ENCODE measurements at regions not wholly inside any gene's neighbourhood (a gene's known extent, or its start where the extent isn't known, plus 50 kb on each side); places are given as distances from the start of the nearest gene placed in this dataset.

- no peaks in the 10 kb centered on the region for H3K36me3 ChIP-seq (ENCODE audit: insufficient read depth, low read length)
- DNase-seq (ENCODE audit: low read depth, low spot score), result no peak
- no peak overlapping the region for H3K27ac ChIP-seq
- no peak overlapping the region for H3K9ac ChIP-seq (ENCODE audit: insufficient read length)
- no peak overlapping the region for H3K4me3 ChIP-seq
- no peaks in the 10 kb centered on the region for H3K9me3 ChIP-seq (ENCODE audit: low read depth, low read length)
- TF ChIP-seq EZH2 (IDR thresholded peaks at IDR 0.05) (no peak), FOXP2 (optimal IDR thresholded peaks at IDR 0.05; ENCODE audit: control extremely low read depth, extremely low read length, insufficient read depth) (no peak), POLR2AphosphoS5 (IDR thresholded peaks at IDR 0.05; ENCODE audit: borderline replicate concordance, low read depth, low read length) (no peak)
Observed at GRCh38 chr22:47687346-47687655, 924.9 kb downstream of the TBC1D22A start.

- no peaks in the 10 kb centered on the region for H3K9me3 ChIP-seq (ENCODE audit: low read depth, low read length)
Observed at GRCh38 chr22:47686594-47687345, 924.3 kb downstream of the TBC1D22A start.

GRCh38 chr22:47681411-47682165, 919.1 kb downstream of the TBC1D22A start:
- Histone ChIP-seq H3K9ac (ENCODE audit: insufficient read length) (no peak overlapping the region), H3K9me3 (ENCODE audit: low read depth, low read length) (no peaks in the 10 kb centered on the region), H3K27ac (no peak overlapping the region), H3K4me3 (no peak overlapping the region), H3K36me3 (ENCODE audit: insufficient read depth, low read length) (no peaks in the 10 kb centered on the region)
- DNase-seq (ENCODE audit: low read depth, low spot score), result no peak
- TF ChIP-seq POLR2AphosphoS5 (IDR thresholded peaks at IDR 0.05; ENCODE audit: borderline replicate concordance, low read depth, low read length) (no peak), FOXP2 (optimal IDR thresholded peaks at IDR 0.05; ENCODE audit: control extremely low read depth, extremely low read length, insufficient read depth) (no peak), EZH2 (IDR thresholded peaks at IDR 0.05) (no peak)

More at GRCh38 chr22:47686594-47687345, 924.3 kb downstream of the TBC1D22A start:
- H3K9ac ChIP-seq (ENCODE audit: insufficient read length), result no peak overlapping the region
- H3K27ac ChIP-seq, result no peak overlapping the region
- no peaks in the 10 kb centered on the region for H3K36me3 ChIP-seq (ENCODE audit: insufficient read depth, low read length)
- no peak overlapping the region for H3K4me3 ChIP-seq
- TF ChIP-seq EZH2 (IDR thresholded peaks at IDR 0.05), result no peak
- no peak for TF ChIP-seq FOXP2 (optimal IDR thresholded peaks at IDR 0.05; ENCODE audit: control extremely low read depth, extremely low read length, insufficient read depth)
- TF ChIP-seq POLR2AphosphoS5 (IDR thresholded peaks at IDR 0.05; ENCODE audit: borderline replicate concordance, low read depth, low read length), result no peak
- DNase-seq (ENCODE audit: low read depth, low spot score), result no peak

- Histone ChIP-seq H3K9me3 (ENCODE audit: low read depth, low read length) (no peaks in the 10 kb centered on the region), H3K36me3 (ENCODE audit: insufficient read depth, low read length) (no peaks in the 10 kb centered on the region), H3K27ac (no peak overlapping the region), H3K9ac (ENCODE audit: insufficient read length) (no peak overlapping the region), H3K4me3 (no peak overlapping the region)
- no peak for TF ChIP-seq POLR2AphosphoS5 (IDR thresholded peaks at IDR 0.05; ENCODE audit: borderline replicate concordance, low read depth, low read length)
- no peak for TF ChIP-seq FOXP2 (optimal IDR thresholded peaks at IDR 0.05; ENCODE audit: control extremely low read depth, extremely low read length, insufficient read depth)
- TF ChIP-seq EZH2 (IDR thresholded peaks at IDR 0.05), result no peak
- no peak for DNase-seq (ENCODE audit: low read depth, low spot score)
Observed at GRCh38 chr22:47678636-47679287, 916.3 kb downstream of the TBC1D22A start.

- H3K9ac ChIP-seq (ENCODE audit: insufficient read length), result no peak overlapping the region
- DNase-seq (ENCODE audit: low read depth, low spot score), result no peak
- no peak for TF ChIP-seq FOXP2 (optimal IDR thresholded peaks at IDR 0.05; ENCODE audit: control extremely low read depth, extremely low read length, insufficient read depth)
- no peak for TF ChIP-seq POLR2AphosphoS5 (IDR thresholded peaks at IDR 0.05; ENCODE audit: borderline replicate concordance, low read depth, low read length)
- no peak for TF ChIP-seq EZH2 (IDR thresholded peaks at IDR 0.05)
- no peak overlapping the region for H3K27ac ChIP-seq
- no peaks in the 10 kb centered on the region for H3K36me3 ChIP-seq (ENCODE audit: insufficient read depth, low read length)
- no peak overlapping the region for H3K4me3 ChIP-seq
- H3K9me3 ChIP-seq (ENCODE audit: low read depth, low read length), result no peaks in the 10 kb centered on the region
Observed at GRCh38 chr22:47678048-47678447, 915.6 kb downstream of the TBC1D22A start.

GRCh38 chr22:47676685-47677084, 914.2 kb downstream of the TBC1D22A start:
- DNase-seq (ENCODE audit: low read depth, low spot score), result no peak
- H3K9me3 ChIP-seq (ENCODE audit: low read depth, low read length), result no peaks in the 10 kb centered on the region
- no peak overlapping the region for H3K9ac ChIP-seq (ENCODE audit: insufficient read length)
- no peaks in the 10 kb centered on the region for H3K36me3 ChIP-seq (ENCODE audit: insufficient read depth, low read length)
- H3K4me3 ChIP-seq, result no peak overlapping the region
- TF ChIP-seq FOXP2 (optimal IDR thresholded peaks at IDR 0.05; ENCODE audit: control extremely low read depth, extremely low read length, insufficient read depth) (no peak), POLR2AphosphoS5 (IDR thresholded peaks at IDR 0.05; ENCODE audit: borderline replicate concordance, low read depth, low read length) (no peak), EZH2 (IDR thresholded peaks at IDR 0.05) (no peak)
- no peak overlapping the region for H3K27ac ChIP-seq

- no peak for DNase-seq (ENCODE audit: low read depth, low spot score)
- no peak for TF ChIP-seq EZH2 (IDR thresholded peaks at IDR 0.05)
- no peak for TF ChIP-seq POLR2AphosphoS5 (IDR thresholded peaks at IDR 0.05; ENCODE audit: borderline replicate concordance, low read depth, low read length)
- TF ChIP-seq FOXP2 (optimal IDR thresholded peaks at IDR 0.05; ENCODE audit: control extremely low read depth, extremely low read length, insufficient read depth), result no peak
- Histone ChIP-seq H3K9me3 (ENCODE audit: low read depth, low read length) (no peaks in the 10 kb centered on the region), H3K4me3 (no peak overlapping the region), H3K36me3 (ENCODE audit: insufficient read depth, low read length) (no peaks in the 10 kb centered on the region), H3K27ac (no peak overlapping the region), H3K9ac (ENCODE audit: insufficient read length) (no peak overlapping the region)
Observed at GRCh38 chr22:47674600-47674999, 912.1 kb downstream of the TBC1D22A start.

GRCh38 chr22:47673557-47673956, 911.1 kb downstream of the TBC1D22A start:
- Histone ChIP-seq H3K9me3 (ENCODE audit: low read depth, low read length) (no peaks in the 10 kb centered on the region), H3K4me3 (no peak overlapping the region), H3K36me3 (ENCODE audit: insufficient read depth, low read length) (no peaks in the 10 kb centered on the region), H3K27ac (no peak overlapping the region), H3K9ac (ENCODE audit: insufficient read length) (no peak overlapping the region)
- TF ChIP-seq POLR2AphosphoS5 (IDR thresholded peaks at IDR 0.05; ENCODE audit: borderline replicate concordance, low read depth, low read length) (no peak), EZH2 (IDR thresholded peaks at IDR 0.05) (no peak), FOXP2 (optimal IDR thresholded peaks at IDR 0.05; ENCODE audit: control extremely low read depth, extremely low read length, insufficient read depth) (no peak)
- no peak for DNase-seq (ENCODE audit: low read depth, low spot score)
